ENCODE measurements at regions not wholly inside any gene's neighbourhood (a gene's known extent, or its start where the extent isn't known, plus 50 kb on each side); places are given as distances from the start of the nearest gene placed in this dataset.

GRCh38 chr7:156472267-156472666, 168.3 kb upstream of the RNF32 start:
- DNase-seq (no peak), ATAC-seq (replicated peaks) (no peak)
- Mint-ChIP-seq H3K36me3 (no peaks in the 10 kb centered on the region), H3K4me1 (no peaks in the 10 kb centered on the region), H3K27me3 (peaks cover 10 to 17% of the 10 kb centered on the region in 2 donors), H3K4me3 (no peak overlapping the region), H3K27ac (no peak overlapping the region), H3K9me3 (no peaks in the 10 kb centered on the region)

- no peak overlapping the region for H3K4me3 Mint-ChIP-seq
- ATAC-seq (replicated peaks) (no peak), DNase-seq (no peak)
- peaks cover 10 to 14% of the 10 kb centered on the region in 2 donors for H3K27me3 Mint-ChIP-seq
- no peaks in the 10 kb centered on the region for H3K36me3 Mint-ChIP-seq
- no peaks in the 10 kb centered on the region for H3K4me1 Mint-ChIP-seq
- no peak overlapping the region for H3K27ac Mint-ChIP-seq
- H3K9me3 Mint-ChIP-seq: no peaks in the 10 kb centered on the region
Measured at GRCh38 chr7:156470399-156471320, 169.9 kb upstream of the RNF32 start.

GRCh38 chr7:156466955-156467625, 173.5 kb upstream of the RNF32 start:
- no peak overlapping the region for H3K27ac Mint-ChIP-seq
- no peaks in the 10 kb centered on the region for H3K4me1 Mint-ChIP-seq
- H3K27me3 Mint-ChIP-seq: peaks cover 0 to 13% of the 10 kb centered on the region in 2 donors
- H3K4me3 Mint-ChIP-seq: no peak overlapping the region
- peaks cover 4 to 5% of the 10 kb centered on the region in 2 donors for H3K9me3 Mint-ChIP-seq
- no peaks in the 10 kb centered on the region for H3K36me3 Mint-ChIP-seq
- no peak for DNase-seq
- no peak for ATAC-seq (replicated peaks)

GRCh38 chr7:156466272-156466671, 174.3 kb upstream of the RNF32 start:
- no peaks in the 10 kb centered on the region for H3K36me3 Mint-ChIP-seq
- H3K4me1 Mint-ChIP-seq: no peaks in the 10 kb centered on the region
- ATAC-seq (replicated peaks) (no peak), DNase-seq (no peak)
- no peak overlapping the region for H3K4me3 Mint-ChIP-seq
- peaks cover 4 to 5% of the 10 kb centered on the region in 2 donors for H3K9me3 Mint-ChIP-seq
- H3K27me3 Mint-ChIP-seq: peaks cover 0 to 13% of the 10 kb centered on the region in 2 donors
- H3K27ac Mint-ChIP-seq: no peak overlapping the region

- DNase-seq: no peak
- no peak overlapping the region for H3K27ac Mint-ChIP-seq
- H3K4me1 Mint-ChIP-seq: no peaks in the 10 kb centered on the region
- peaks cover 4 to 5% of the 10 kb centered on the region in 2 donors for H3K9me3 Mint-ChIP-seq
- H3K36me3 Mint-ChIP-seq: no peaks in the 10 kb centered on the region
- peaks cover 0 to 13% of the 10 kb centered on the region in 2 donors for H3K27me3 Mint-ChIP-seq
- no peak overlapping the region for H3K4me3 Mint-ChIP-seq
- ATAC-seq (replicated peaks): no peak
Measured at GRCh38 chr7:156465186-156465585, 175.4 kb upstream of the RNF32 start.

- DNase-seq: no peak
- no peaks in the 10 kb centered on the region for H3K4me1 Mint-ChIP-seq
- no peak for ATAC-seq (replicated peaks)
- no peak overlapping the region for H3K27ac Mint-ChIP-seq
- H3K4me3 Mint-ChIP-seq: no peak overlapping the region
- H3K9me3 Mint-ChIP-seq: peaks cover 4 to 5% of the 10 kb centered on the region in 2 donors
- H3K27me3 Mint-ChIP-seq: peaks cover 0 to 13% of the 10 kb centered on the region in 2 donors
- no peaks in the 10 kb centered on the region for H3K36me3 Mint-ChIP-seq
Measured at GRCh38 chr7:156464339-156464738, 176.2 kb upstream of the RNF32 start.

GRCh38 chr7:156463280-156463679, 177.3 kb upstream of the RNF32 start:
- DNase-seq: no peak
- Mint-ChIP-seq H3K9me3 (peaks cover 4 to 5% of the 10 kb centered on the region in 2 donors), H3K36me3 (no peaks in the 10 kb centered on the region), H3K27ac (no peak overlapping the region), H3K4me1 (no peaks in the 10 kb centered on the region), H3K27me3 (peaks cover 0 to 13% of the 10 kb centered on the region in 2 donors), H3K4me3 (no peak overlapping the region)
- no peak for ATAC-seq (replicated peaks)

- H3K9me3 Mint-ChIP-seq: peaks cover 7 to 8% of the 10 kb centered on the region in 2 donors
- H3K36me3 Mint-ChIP-seq: no peaks in the 10 kb centered on the region
- H3K4me1 Mint-ChIP-seq: no peaks in the 10 kb centered on the region
- no peak for DNase-seq
- H3K4me3 Mint-ChIP-seq: no peak overlapping the region
- no peak for ATAC-seq (replicated peaks)
- H3K27me3 Mint-ChIP-seq: peaks cover 4 to 13% of the 10 kb centered on the region in 2 donors
- H3K27ac Mint-ChIP-seq: no peak overlapping the region
Measured at GRCh38 chr7:156461881-156462665, 178.5 kb upstream of the RNF32 start.

- no peak overlapping the region for H3K27ac Mint-ChIP-seq
- H3K36me3 Mint-ChIP-seq: no peaks in the 10 kb centered on the region
- no peak overlapping the region for H3K4me3 Mint-ChIP-seq
- ATAC-seq (replicated peaks): no peak
- no peak for DNase-seq
- peaks cover 7 to 17% of the 10 kb centered on the region in 2 donors for H3K27me3 Mint-ChIP-seq
- peaks cover 7 to 8% of the 10 kb centered on the region in 2 donors for H3K9me3 Mint-ChIP-seq
- no peaks in the 10 kb centered on the region for H3K4me1 Mint-ChIP-seq
Measured at GRCh38 chr7:156460858-156461627, 179.5 kb upstream of the RNF32 start.

GRCh38 chr7:156459582-156459981, 181.0 kb upstream of the RNF32 start:
- no peak overlapping the region for H3K27ac Mint-ChIP-seq
- no peak overlapping the region for H3K4me3 Mint-ChIP-seq
- peaks cover 8 to 12% of the 10 kb centered on the region in 2 donors for H3K27me3 Mint-ChIP-seq
- ATAC-seq (replicated peaks): no peak
- H3K4me1 Mint-ChIP-seq: no peaks in the 10 kb centered on the region
- no peaks in the 10 kb centered on the region for H3K36me3 Mint-ChIP-seq
- peaks cover 4 to 5% of the 10 kb centered on the region in 2 donors for H3K9me3 Mint-ChIP-seq
- DNase-seq: no peak

GRCh38 chr7:156459067-156459466, 181.5 kb upstream of the RNF32 start:
- Mint-ChIP-seq H3K4me3 (no peak overlapping the region), H3K27me3 (peaks cover 8 to 12% of the 10 kb centered on the region in 2 donors)

GRCh38 chr7:156458011-156458410, 182.6 kb upstream of the RNF32 start:
- no peak for ATAC-seq (replicated peaks)
- no peaks in the 10 kb centered on the region for H3K36me3 Mint-ChIP-seq
- peaks cover 8% of the 10 kb centered on the region in 2 donors for H3K27me3 Mint-ChIP-seq
- H3K4me1 Mint-ChIP-seq: no peaks in the 10 kb centered on the region
- H3K9me3 Mint-ChIP-seq: peaks cover 2 to 5% of the 10 kb centered on the region in 2 donors
- DNase-seq: no peak
- H3K27ac Mint-ChIP-seq: no peak overlapping the region
- H3K4me3 Mint-ChIP-seq: no peak overlapping the region

More at GRCh38 chr7:156459067-156459466, 181.5 kb upstream of the RNF32 start:
- no peaks in the 10 kb centered on the region for H3K36me3 Mint-ChIP-seq
- ATAC-seq (replicated peaks) (no peak), DNase-seq (no peak)
- no peaks in the 10 kb centered on the region for H3K4me1 Mint-ChIP-seq
- peaks cover 2 to 5% of the 10 kb centered on the region in 2 donors for H3K9me3 Mint-ChIP-seq
- H3K27ac Mint-ChIP-seq: no peak overlapping the region

GRCh38 chr7:156456503-156457115, 184.0 kb upstream of the RNF32 start:
- peaks cover 2 to 5% of the 10 kb centered on the region in 2 donors for H3K9me3 Mint-ChIP-seq
- DNase-seq (no peak), ATAC-seq (replicated peaks) (no peak)
- no peak overlapping the region for H3K4me3 Mint-ChIP-seq
- H3K4me1 Mint-ChIP-seq: no peaks in the 10 kb centered on the region
- no peaks in the 10 kb centered on the region for H3K36me3 Mint-ChIP-seq
- peaks cover 12 to 14% of the 10 kb centered on the region in 2 donors for H3K27me3 Mint-ChIP-seq
- no peak overlapping the region for H3K27ac Mint-ChIP-seq
